Erythroblast (primary cell): ENCODE measurements at regions not wholly inside any gene's neighbourhood (a gene's known extent, or its start where the extent isn't known, plus 50 kb on each side); places are given as distances from the start of the nearest gene placed in this dataset.

Experiments
- GATA1 ChIP-seq: IDR thresholded peaks from 2 replicates; pipeline ENCODE4 v1.6.1; 2011; ENCODE audit warnings: low read depth, mild to moderate bottlenecking, control low read depth, low read length, moderate library complexity
- POLR2A ChIP-seq: IDR thresholded peaks from 2 replicates; pipeline ENCODE4 v1.6.1; 2011; ENCODE audit warnings: mild to moderate bottlenecking, low read length

DNA sequence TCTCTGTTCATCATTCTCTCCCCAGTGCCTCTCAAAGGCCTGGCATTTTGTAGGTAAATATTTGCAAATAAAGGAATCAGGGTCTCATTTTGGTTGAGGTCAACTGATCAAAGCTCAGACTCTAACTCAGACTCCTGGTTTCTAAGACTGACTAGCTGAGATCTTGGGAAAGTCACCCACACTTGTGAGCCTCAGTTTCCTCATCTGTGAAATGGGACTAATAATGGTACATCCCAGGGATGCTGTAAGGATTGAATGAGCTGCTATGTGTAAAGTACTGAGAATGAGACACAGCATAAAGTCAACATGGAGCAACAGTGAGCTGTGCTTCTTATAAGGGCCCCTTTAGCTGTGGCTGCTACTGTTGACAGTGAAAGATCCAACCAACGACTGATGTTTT is 70.6 kb upstream of the XYLT1 start:
- no peak for TF ChIP-seq POLR2A
- TF ChIP-seq GATA1, result no peak
